HG03139 (cell line): ENCODE measurements at regions not wholly inside any gene's neighbourhood (a gene's known extent, or its start where the extent isn't known, plus 50 kb on each side); places are given as distances from the start of the nearest gene placed in this dataset.

ENCODE experiments used
- ATAC-seq: cut with Tn5 transposase; IDR thresholded peaks from one replicate; pipeline ENCODE4 v1.9.1; 2021; ENCODE audit not compliant: unreplicated experiment

DNA sequence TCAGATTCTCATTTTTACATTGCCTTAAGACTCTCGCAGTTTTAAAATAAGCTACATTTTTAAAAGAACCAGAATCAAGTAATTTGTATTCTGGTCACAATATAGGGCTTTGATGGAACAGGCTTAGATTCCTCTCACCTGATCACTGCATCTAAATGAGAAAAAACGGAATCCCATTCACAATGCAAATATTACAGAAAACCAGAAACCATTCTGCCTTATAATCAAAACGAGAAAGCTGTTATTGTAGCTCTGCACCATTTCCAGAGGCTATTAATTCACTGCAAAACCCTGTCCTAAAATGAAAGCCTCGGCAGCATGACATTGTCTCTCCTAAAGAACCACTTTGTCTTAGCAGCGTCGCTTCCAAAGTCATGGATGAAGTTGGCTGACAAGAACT is 116.1 kb upstream of the ZNF366 start:
- no peak for ATAC-seq

DNA sequence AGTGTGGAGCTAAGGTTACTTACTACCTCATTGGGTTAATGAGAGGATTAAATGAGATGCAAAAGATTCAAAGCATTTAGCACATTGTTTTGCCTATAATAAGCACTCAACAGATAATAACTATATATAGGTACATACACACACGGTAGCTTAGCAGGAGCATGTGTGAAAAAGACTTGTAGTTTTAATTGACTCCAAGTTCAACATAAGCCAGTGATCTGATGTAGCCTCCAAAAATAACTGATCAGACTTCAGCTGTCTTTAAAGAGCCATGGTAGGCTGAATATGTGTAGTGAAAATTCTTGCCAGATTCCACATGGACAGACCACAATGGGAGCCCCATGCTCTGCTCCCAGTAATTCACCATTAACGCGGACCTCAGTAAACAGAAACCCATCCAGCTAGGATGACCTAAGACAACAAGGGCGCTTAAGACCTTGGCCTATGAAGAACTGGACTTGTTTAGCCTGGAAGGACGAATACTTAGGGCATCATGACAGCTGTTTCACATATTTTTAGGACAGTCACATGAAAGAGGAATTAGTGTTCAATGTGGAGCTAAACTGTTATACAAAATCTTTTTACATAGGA is 115.1 kb upstream of the ZNF366 start:
- no peak for ATAC-seq

DNA sequence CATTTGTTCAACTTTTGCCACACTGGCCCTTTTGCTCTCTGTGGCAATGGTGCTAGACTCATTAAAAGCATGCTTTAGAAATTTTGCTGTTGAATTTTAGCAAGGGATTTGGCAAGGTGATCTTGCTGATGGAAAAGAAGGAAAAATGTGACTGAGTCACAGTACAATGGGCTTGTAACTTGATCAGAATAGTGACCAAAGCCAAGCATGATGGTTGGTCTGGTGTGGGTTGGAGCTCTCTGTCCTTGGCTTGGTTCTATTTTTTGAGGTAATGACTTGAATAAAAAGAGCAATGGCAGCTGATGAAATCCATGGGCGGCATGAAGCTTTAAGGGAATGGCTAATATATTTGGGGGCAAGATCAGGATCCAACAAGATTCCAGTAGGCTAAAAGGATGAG is 114.4 kb upstream of the ZNF366 start:
- ATAC-seq: no peak

DNA sequence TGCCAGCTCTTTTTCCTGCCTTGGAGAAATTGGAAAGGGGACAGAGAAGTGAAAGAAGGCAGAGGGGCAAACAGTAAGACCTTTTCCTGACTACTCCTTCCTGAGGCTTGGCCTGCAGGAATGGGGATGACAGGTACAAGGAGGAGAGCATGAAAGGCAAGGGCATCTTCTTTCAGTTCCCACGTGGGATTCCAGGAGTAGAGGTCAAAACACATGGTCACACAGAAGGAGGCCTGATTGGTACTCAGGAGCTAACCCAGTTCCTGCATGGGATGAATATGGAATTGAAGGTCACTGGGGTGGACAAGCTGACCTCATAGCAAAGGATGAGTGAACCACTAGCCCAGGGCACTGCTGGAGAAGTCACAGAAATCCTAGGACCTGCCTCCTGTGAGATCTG is 112.5 kb upstream of the ZNF366 start:
- no peak for ATAC-seq

DNA sequence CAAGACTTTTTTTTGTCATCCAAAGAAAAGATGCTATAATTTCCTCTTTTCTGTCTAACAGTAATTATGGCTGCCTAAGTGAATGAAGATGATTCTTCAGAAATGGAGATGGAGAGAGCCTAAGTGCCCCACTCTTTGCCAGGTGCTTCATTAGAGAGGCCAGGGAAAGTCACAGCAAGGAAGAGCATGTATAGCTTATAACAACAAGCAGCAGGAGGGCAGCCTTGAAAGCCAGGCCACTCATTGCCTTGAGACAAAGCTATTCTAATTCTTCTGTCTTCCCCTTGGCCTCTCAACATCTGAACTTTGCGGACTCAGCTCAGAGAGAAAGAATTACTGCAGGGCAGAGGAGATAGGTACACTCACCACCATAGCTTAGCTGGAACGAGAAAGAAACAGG is 112.0 kb upstream of the ZNF366 start:
- ATAC-seq: no peak

DNA sequence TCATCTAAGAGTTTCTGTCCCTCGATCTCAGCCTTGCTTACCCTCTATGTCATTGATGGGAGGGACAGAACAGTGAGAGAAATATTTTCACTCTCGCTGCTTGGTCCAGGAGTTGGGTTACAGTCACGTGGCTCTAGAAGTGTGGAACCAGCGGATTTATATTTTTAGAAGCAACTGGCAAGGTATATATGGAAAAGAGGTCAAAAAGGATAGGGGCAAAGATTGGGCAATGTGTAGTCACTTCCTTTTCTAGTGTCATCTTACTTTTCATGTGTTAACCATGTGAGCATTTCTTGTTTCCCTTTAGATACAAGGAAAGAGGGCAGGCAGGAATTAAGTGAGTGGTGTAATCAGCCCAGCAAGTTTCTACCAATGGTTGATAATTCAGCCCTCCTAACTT is 111.5 kb upstream of the ZNF366 start:
- ATAC-seq: no peak

DNA sequence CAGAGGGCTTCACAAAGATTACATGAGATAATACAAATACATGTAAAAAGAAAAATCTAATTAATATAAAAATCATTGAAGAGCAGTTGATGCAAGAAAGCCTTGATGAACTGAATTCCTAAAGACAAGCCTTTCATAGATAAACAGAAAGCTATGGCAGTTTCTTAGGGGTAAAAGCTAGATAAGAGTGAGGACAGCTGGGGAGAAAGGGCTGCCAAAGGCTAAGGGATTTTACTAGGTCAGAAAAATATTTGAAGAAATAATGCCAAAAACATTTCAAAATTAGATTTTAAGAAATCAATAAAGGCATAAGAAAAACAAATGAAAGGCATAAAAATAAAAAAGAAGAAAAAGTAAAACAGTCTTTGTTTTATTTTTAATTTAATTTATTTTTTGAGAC is 107.9 kb upstream of the ZNF366 start:
- no peak for ATAC-seq

DNA sequence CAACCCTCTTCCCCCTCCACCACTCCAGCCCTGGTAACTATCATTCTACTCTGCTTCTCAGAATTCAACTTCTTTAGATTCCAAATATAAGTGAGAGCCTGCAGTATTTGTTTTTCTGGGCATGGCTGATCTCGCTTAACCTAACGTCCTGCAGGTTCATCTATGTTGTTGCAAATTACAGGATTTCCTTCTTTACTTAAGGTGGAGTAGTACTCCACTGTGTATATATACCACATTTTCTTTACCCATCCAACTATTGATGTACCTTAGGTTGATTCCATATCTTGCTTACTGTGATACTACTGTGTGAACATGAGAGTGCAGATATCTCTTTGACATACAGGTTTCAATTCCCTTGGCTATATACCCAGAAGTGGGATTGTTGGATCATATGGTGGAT is 106.3 kb upstream of the ZNF366 start:
- no peak for ATAC-seq

DNA sequence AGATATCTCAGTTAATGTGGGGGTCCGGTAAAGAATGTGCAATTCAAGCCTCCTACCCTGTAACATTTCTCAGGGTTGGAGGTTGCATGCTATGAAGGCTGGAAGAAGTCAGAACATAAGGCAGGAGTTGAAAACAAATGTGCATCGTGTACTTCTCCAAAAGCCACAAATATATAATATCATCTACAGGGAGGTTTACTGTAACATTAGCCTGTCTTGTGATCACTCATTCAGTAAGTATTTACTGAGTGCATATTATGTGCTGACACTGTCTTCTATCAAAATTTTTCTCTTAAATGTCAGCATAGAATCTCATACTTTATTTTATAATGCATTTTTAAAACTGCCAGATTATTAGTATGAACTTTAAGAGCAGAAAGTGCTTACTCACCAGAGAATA is 105.6 kb upstream of the ZNF366 start:
- no peak for ATAC-seq

DNA sequence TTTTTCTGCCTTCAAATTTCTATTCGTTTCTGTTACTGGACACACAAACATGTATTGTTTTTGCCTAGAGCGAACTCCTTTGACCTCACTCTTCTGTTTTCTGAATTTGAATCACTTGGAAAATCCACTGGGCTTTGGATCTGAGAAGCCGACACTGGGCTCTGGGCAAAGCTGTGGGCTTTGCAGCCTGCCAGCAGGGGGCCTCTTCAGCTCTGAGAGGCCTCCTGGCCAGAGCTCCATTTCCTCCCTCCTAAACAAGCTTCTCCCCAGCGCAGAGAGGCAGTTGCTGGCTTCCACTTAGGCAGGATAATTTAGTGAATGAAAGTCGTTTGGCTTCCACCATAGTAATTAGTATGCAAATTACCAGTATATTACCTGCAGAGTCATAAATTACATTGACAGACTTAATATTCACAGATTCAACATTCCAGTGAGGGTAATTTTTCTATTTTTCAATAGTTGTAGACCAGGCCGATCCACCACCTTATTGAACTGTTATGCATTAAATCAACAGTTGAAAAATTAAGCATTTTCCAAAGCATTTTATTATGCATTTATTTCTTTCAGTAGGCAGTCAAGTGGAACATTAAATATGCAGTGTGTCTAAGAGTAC is 104.0 kb upstream of the ZNF366 start:
- ATAC-seq: no peak

DNA sequence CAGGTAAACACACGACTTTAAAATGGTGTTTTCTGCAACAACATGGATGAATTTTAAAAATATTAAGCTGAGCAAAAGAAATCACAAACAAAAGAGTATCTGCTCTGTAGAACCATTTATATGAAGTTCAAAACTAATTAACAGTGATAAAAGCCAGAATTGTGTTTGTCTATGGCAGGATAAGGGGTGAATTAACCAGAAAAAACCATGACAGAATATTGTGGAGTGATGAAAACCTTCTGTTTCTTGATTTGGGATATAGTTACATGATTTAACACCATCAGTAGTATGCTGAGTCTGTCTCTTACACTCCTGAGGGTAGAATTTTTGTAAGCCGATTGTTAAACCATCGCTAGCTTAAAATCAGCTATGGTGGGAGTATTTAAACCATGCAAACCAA is 101.7 kb upstream of the ZNF366 start:
- ATAC-seq: no peak

DNA sequence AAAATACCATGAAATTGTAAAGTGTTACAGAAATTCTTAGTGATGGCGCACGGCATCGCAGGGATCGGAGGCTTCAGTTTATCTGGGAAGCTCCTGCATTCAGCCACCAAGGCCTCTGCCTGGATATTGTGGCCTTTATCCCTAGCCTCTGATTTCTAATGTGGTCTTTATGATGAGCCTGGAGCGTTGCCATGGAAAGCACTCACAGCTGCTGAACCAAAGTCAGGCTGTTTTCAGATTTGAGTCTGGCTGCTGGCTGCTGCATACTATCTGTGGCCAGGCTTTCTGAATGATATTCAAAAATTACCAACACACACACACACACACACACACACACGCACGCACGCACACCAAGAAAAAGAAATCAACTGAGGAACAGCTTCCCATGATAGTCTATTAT is 101.1 kb upstream of the ZNF366 start:
- ATAC-seq: no peak

DNA sequence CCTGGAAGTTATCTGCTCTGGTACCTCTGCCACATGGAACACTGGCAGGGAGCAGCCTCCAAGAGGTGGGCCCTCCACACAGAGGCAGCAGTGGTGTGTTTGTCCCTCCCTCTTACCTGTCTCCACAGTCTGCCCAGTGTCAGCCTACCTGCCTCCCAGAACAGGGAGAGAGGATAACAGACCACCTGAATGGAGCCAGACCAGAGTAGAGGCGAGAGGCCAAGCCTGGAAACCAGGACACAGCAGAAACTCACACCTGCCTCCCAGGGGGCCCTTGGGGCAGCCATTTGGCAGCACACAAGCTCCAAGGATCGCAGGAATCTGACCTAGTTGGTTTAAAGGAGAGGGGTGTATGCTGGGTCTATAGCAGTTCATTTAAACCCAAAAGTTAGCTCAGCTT is 100.2 kb upstream of the ZNF366 start:
- no peak for ATAC-seq

DNA sequence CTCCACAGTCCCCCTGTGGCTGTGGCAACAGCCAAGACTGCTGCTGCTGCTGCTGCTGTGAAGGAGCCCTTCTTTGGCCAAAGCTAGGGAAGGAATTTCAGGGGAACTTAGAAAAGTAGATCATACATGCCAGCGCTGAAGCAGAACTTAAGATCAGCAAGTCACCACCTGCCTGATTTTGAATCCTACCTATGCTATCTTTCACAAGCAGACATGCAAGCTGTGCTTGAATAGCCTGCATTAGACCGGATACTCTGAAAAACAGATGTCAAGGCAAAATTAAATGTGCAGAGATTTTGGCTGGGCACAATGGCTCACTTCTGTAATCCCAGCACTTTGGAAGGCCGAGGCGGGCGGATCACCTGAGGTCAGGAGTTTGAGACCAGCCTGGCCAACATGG is 99.3 kb upstream of the ZNF366 start:
- ATAC-seq: no peak

DNA sequence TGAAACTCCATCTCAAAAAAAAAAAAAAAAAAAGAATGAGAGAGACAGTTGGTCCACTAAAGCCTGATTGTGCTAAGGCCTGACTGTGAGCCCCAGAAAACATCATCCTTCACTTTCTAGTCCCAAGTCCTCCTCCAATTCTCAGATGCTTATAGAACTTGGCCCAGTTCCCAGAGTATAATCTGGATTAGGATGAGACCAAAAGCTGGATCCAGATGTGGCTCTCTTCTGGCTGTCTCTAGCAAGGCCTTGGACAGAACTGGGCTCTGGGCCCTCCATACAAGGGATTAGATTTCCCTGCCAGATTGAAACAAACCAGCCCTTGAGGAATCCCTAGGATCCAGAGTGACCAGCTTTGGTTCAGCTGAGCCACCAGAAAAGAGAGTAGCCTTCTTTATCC is 98.4 kb upstream of the ZNF366 start:
- ATAC-seq: no peak

DNA sequence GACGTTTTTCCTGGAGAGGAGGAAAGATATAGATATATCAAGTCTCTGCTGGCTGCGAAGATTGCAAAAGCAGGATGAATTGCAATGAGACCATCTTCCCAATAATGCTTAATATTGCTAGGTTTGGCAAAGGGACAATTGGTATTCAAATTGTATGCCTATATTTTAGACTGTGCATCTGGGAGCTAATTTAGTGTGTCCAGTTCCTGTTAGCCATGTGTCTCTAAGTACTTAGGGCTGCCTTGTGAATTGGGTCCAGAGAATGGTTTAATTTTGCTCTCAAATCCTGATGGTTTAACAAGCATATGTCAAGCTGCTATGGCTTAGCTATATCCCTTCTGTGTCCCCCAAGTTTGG is 97.6 kb upstream of the ZNF366 start:
- ATAC-seq: no peak

DNA sequence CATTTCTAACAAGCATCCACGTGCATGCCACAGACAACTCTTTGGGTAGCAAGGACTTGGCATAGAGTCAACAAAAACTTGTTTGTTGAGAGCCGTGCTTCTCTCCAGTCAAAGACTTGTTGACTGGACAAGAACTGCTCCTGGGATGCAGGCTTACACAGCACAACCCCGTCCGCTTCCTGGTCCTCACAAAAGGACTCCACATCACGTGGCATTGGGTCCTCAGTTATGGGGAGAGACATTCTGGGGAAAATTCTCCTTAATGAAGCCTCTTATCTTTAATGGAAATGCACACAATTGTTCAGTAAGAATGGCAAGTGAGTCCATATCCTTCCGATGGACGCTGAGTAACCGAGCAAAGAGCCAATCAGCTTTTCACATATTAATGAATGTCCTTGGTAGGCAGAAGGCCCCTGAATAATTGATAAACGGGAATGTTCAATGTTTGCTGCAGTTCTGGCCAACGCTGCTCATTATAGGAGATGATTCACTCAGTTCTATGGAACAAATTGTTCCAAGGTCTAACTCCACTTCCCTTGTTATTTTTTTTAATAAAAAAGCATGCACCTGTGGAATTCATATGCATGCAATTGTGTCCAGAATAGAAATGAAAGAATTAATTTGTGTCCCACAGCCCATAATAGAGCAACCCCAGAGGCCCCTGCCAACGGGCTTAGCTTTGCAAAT is 97.0 kb upstream of the ZNF366 start:
- no peak for ATAC-seq

DNA sequence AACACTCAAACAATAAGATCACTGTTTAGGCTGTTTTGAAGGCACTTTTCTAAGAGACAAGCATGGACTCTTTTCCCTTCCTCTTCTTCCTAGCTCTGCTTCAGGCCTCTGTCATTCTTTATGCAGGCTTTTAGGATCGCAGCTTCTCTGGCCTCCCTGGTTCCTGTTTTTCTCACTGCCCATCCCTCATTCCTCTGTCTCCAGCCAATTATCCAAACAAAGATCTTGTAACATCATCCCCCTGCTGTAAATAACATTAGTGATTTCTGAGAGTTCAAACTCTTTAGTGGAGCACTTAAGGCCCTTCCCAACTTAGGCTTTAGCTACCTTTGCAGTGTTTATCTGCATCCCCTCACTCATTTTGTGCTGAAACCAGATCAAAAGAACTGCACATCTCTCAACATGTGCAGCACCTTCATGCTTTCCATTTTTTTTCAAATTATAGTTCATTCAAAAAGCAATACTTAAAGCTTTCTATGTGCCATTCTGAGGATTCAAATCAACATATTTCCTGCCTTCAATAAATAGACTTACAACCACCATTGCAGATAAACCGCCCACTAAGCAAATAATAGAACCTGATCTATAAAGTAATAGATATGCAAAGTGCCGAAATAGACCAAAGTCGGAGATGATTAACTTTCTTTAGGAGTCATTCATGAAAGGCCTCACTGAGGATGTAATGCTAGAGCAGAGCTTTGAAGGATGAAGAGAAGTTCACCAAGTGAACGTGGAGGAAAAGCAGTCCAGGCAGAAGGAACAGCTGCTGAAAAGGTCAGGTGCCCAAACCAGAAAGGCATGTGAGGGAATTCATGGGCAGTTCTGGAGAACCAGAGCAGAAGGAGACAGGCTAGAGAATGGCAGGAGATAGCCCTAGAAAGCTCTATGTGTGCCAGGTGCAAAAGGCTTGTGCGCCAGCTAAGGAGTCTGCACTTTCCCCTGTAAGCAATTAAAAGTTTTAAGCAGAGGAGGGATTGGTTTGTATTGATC is 95.8 kb upstream of the ZNF366 start:
- no peak for ATAC-seq

DNA sequence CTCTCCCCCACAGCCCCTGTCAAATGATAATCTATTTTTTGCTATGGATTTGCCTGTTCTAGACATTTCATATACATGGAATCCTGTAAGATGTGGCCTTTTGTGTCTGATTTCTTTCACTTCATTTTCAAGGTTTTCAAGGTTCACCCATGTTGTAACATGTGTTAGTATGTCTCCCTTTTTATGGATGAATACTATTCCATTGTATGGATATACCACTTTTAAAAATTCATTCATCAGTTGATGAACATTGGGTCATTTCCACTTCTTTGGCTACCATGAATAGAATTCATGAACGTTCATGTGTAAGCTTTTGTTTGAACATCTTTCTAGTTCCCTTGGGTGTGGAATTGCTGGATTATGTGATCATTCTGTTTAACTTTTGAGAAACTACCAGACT is 94.7 kb upstream of the ZNF366 start:
- ATAC-seq: no peak

DNA sequence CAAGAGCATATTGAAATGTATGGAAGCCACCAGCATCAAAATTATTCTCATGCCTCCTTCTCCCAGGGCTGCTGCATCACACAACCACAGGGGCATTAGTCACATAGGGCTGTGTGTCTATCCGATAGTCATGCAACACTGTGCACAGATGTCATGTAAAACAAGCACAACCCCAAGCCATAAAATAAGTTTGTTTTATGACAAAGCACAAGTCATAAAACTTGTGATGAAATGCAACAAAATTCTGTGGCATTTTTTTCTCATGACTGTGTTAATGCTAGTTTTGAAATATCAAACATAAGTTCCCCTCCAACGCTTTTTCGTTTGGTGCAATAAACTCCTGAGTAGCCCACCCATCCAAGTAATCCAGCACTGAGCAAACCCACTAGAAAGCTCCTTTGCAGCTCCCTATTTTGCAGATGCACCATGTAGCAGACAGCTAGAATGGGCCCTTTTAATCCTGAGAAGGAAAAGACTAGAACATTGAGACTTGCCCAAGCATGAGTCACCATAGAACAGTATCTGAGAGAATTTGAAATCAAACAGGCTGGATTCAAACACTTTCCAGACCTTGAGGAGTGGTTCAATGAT is 93.3 kb upstream of the ZNF366 start:
- ATAC-seq: no peak
